ENCODE measurements at regions not wholly inside any gene's neighbourhood (a gene's known extent, or its start where the extent isn't known, plus 50 kb on each side); places are given as distances from the start of the nearest gene placed in this dataset.

DNA sequence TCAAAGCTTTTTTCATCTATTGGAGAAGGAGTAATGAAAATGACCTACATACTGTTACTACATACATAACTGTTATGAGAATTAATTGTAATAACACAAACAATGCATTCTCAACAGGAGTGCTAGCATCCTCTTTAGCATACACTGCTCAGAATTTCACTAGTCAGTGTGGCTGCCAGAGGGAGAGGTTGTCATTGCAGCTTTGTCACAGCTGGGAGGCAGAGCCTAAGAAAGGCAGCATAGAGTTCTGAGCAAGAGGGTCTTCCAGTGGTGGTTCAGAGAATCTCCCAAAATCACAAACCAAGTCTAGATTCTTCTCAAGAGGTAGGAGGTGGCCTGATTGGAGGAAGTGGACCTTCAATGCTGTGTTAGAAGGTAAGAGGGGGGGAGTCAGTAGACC, 286.7 kb upstream of the CYRIA start:
- Histone ChIP-seq H3K4me1 (ENCODE audit: control insufficient read depth in 2 of 3, insufficient read depth in 2 of 3, low read depth in 1 of 3, low read length in 3 of 3) (no peaks in the 10 kb centered on the region), H3K9me3 (ENCODE audit: control insufficient read depth in 2 of 3, insufficient read depth in 1 of 3, low read length in 3 of 3) (no peaks in the 10 kb centered on the region), H3K9ac (ENCODE audit: low read length in 3 of 3) (no peak overlapping the region), H3K27me3 (ENCODE audit: control insufficient read depth, insufficient read depth, low read length) (no peaks in the 10 kb centered on the region), H3K27ac (ENCODE audit: low read depth in 2 of 2, low read length in 2 of 2) (no peak overlapping the region), H3K4me3 (ENCODE audit: low read length in 3 of 3) (no peak overlapping the region), H3K36me3 (ENCODE audit: control insufficient read depth in 2 of 3, insufficient read depth in 3 of 3, low read length in 3 of 3) (no peaks in the 10 kb centered on the region)
- DNase-seq (no peak), FAIRE-seq (no peak)
- TF ChIP-seq, protein P1, sequence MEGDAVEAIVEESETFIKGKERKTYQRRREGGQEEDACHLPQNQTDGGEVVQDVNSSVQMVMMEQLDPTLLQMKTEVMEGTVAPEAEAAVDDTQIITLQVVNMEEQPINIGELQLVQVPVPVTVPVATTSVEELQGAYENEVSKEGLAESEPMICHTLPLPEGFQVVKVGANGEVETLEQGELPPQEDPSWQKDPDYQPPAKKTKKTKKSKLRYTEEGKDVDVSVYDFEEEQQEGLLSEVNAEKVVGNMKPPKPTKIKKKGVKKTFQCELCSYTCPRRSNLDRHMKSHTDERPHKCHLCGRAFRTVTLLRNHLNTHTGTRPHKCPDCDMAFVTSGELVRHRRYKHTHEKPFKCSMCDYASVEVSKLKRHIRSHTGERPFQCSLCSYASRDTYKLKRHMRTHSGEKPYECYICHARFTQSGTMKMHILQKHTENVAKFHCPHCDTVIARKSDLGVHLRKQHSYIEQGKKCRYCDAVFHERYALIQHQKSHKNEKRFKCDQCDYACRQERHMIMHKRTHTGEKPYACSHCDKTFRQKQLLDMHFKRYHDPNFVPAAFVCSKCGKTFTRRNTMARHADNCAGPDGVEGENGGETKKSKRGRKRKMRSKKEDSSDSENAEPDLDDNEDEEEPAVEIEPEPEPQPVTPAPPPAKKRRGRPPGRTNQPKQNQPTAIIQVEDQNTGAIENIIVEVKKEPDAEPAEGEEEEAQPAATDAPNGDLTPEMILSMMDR (IDR thresholded peaks at IDR 0.05; ENCODE audit: borderline replicate concordance, extremely low read depth, insufficient read depth), result no peak
- intact Hi-C loops (cut with DNase I), result no loop called here

DNA sequence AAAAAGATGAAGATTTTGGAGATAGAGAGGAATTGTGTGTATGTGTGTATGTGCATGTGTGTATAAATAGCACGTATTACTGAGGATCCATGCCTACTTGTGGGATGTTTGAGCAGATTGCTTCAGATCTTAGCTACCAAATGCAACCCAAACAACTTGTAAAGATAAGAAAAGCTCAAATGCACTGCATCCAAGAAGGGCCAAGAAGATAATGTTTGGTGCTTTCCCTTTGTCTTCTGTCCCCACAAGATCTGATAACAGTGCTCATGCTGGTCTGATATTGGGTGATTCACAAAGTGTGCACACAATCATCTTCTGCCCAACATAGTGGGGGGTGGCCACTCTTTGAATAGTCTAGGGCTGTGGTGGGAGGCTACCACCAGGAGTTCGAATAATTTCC, 284.8 kb upstream of the CYRIA start:
- TF ChIP-seq, protein P1 (IDR thresholded peaks at IDR 0.05; ENCODE audit: borderline replicate concordance, extremely low read depth, insufficient read depth), result no peak
- H3K27me3 ChIP-seq (ENCODE audit: control insufficient read depth, insufficient read depth, low read length), result no peaks in the 10 kb centered on the region
- H3K4me1 ChIP-seq (ENCODE audit: control insufficient read depth in 2 of 3, insufficient read depth in 2 of 3, low read depth in 1 of 3, low read length in 3 of 3), result no peaks in the 10 kb centered on the region
- H3K4me3 ChIP-seq (ENCODE audit: low read length in 3 of 3), result no peak overlapping the region
- FAIRE-seq, result no peak
- intact Hi-C loops (cut with DNase I), result no loop called here
- H3K27ac ChIP-seq (ENCODE audit: low read depth in 2 of 2, low read length in 2 of 2), result no peak overlapping the region
- no peaks in the 10 kb centered on the region for H3K36me3 ChIP-seq (ENCODE audit: control insufficient read depth in 2 of 3, insufficient read depth in 3 of 3, low read length in 3 of 3)
- H3K9me3 ChIP-seq (ENCODE audit: control insufficient read depth in 2 of 3, insufficient read depth in 1 of 3, low read length in 3 of 3), result no peaks in the 10 kb centered on the region
- H3K9ac ChIP-seq (ENCODE audit: low read length in 3 of 3), result no peak overlapping the region
- no peak for DNase-seq

DNA sequence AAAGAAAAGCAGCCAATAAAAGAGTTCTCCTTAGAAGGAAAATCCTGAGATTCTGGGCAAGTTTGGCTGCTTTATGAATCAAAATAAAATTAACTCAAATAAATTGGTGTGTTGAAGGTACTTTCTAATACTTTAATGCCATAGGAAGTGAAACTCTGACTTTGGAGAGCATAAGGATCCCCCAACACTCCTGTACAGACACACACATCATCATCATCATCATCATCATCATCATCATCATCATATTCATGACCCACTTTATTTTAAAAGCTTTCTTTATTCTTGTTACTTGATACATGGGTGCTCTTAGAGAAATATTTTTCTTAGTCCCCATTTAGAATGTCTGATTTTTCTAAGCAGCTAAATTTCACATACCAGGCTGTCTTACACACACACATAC, 283.1 kb upstream of the CYRIA start:
- FAIRE-seq (no peak), DNase-seq (no peak)
- TF ChIP-seq, protein P1 (IDR thresholded peaks at IDR 0.05; ENCODE audit: borderline replicate concordance, extremely low read depth, insufficient read depth), result no peak
- intact Hi-C loops (cut with DNase I), result no loop called here
- no peaks in the 10 kb centered on the region for H3K9me3 ChIP-seq (ENCODE audit: control insufficient read depth in 2 of 3, insufficient read depth in 1 of 3, low read length in 3 of 3)
- H3K27me3 ChIP-seq (ENCODE audit: control insufficient read depth, insufficient read depth, low read length), result no peaks in the 10 kb centered on the region
- no peaks in the 10 kb centered on the region for H3K4me1 ChIP-seq (ENCODE audit: control insufficient read depth in 2 of 3, insufficient read depth in 2 of 3, low read depth in 1 of 3, low read length in 3 of 3)
- H3K9ac ChIP-seq (ENCODE audit: low read length in 3 of 3), result no peak overlapping the region
- no peak overlapping the region for H3K27ac ChIP-seq (ENCODE audit: low read depth in 2 of 2, low read length in 2 of 2)
- no peak overlapping the region for H3K4me3 ChIP-seq (ENCODE audit: low read length in 3 of 3)
- no peaks in the 10 kb centered on the region for H3K36me3 ChIP-seq (ENCODE audit: control insufficient read depth in 2 of 3, insufficient read depth in 3 of 3, low read length in 3 of 3)

DNA sequence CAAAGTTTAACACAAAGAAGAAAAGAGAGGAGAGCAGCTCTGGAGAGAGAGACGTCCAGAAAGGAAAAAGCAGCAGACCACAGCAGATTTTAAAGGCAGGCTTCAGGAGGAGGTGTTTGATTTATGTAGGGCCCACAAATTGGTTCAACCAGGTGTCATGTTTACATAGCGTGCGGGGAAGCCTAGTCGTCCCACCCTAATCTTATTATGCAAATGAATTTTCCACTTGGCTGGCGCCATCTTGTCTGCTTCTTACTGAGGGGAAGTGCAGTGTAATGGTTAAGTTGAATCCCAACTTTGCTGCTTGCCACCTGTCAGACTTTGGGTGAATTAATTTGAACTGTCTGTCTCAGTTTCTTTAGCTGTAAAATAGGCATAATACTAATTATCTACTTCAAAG, 282.4 kb upstream of the CYRIA start:
- DNase-seq, result peak in 3 of 5 donors; percentile 24 to 53 (median 47)

More for the DNA sequence above, 282.4 kb upstream of the CYRIA start:
- H3K9ac ChIP-seq (ENCODE audit: low read length in 3 of 3), result no peak overlapping the region
- no peak overlapping the region for H3K27ac ChIP-seq (ENCODE audit: low read depth in 2 of 2, low read length in 2 of 2)
- H3K4me1 ChIP-seq (ENCODE audit: control insufficient read depth in 2 of 3, insufficient read depth in 2 of 3, low read depth in 1 of 3, low read length in 3 of 3), result no peaks in the 10 kb centered on the region
- intact Hi-C loops (cut with DNase I), result no loop called here
- no peaks in the 10 kb centered on the region for H3K9me3 ChIP-seq (ENCODE audit: control insufficient read depth in 2 of 3, insufficient read depth in 1 of 3, low read length in 3 of 3)
- TF ChIP-seq, protein P1 (IDR thresholded peaks at IDR 0.05; ENCODE audit: borderline replicate concordance, extremely low read depth, insufficient read depth), result no peak
- no peaks in the 10 kb centered on the region for H3K27me3 ChIP-seq (ENCODE audit: control insufficient read depth, insufficient read depth, low read length)
- no peak for FAIRE-seq
- no peaks in the 10 kb centered on the region for H3K36me3 ChIP-seq (ENCODE audit: control insufficient read depth in 2 of 3, insufficient read depth in 3 of 3, low read length in 3 of 3)
- no peak overlapping the region for H3K4me3 ChIP-seq (ENCODE audit: low read length in 3 of 3)
